ENCODE measurements at regions not wholly inside any gene's neighbourhood (a gene's known extent, or its start where the extent isn't known, plus 50 kb on each side); places are given as distances from the start of the nearest gene placed in this dataset.

- no peak for FAIRE-seq
- no peak for TF ChIP-seq CTCF (IDR thresholded peaks at IDR 0.05; ENCODE audit: insufficient read depth, low read length, severe bottlenecking)
- H3K4me3 ChIP-seq (ENCODE audit: low read depth, low read length): no peak overlapping the region
- H3K27me3 ChIP-seq (ENCODE audit: control insufficient read depth, insufficient read depth, low read length): peaks cover 2% of the 10 kb centered on the region
- DNase-seq (ENCODE audit: low read depth): no peak
- H3K36me3 ChIP-seq (ENCODE audit: control insufficient read depth, insufficient read depth, low read length): no peaks in the 10 kb centered on the region
Observed at GRCh38 chr1:116185161-116185701, 74.0 kb downstream of the MAB21L3 start.

- Histone ChIP-seq H3K27me3 (ENCODE audit: control insufficient read depth, insufficient read depth, low read length) (no peaks in the 10 kb centered on the region), H3K36me3 (ENCODE audit: control insufficient read depth, insufficient read depth, low read length) (no peaks in the 10 kb centered on the region), H3K4me3 (ENCODE audit: low read depth, low read length) (no peak overlapping the region)
- no peak for DNase-seq (ENCODE audit: low read depth)
- no peak for TF ChIP-seq CTCF (IDR thresholded peaks at IDR 0.05; ENCODE audit: insufficient read depth, low read length, severe bottlenecking)
- FAIRE-seq: no peak
Observed at GRCh38 chr1:116189481-116189880, 78.3 kb downstream of the MAB21L3 start.

GRCh38 chr1:116191294-116191693, 80.1 kb downstream of the MAB21L3 start:
- Histone ChIP-seq H3K36me3 (ENCODE audit: control insufficient read depth, insufficient read depth, low read length) (no peaks in the 10 kb centered on the region), H3K4me3 (ENCODE audit: low read depth, low read length) (no peak overlapping the region), H3K27me3 (ENCODE audit: control insufficient read depth, insufficient read depth, low read length) (peaks cover 2% of the 10 kb centered on the region)
- no peak for DNase-seq (ENCODE audit: low read depth)
- TF ChIP-seq CTCF (IDR thresholded peaks at IDR 0.05; ENCODE audit: insufficient read depth, low read length, severe bottlenecking): no peak
- no peak for FAIRE-seq

GRCh38 chr1:116193768-116194167, 82.6 kb downstream of the MAB21L3 start:
- no peak overlapping the region for H3K4me3 ChIP-seq (ENCODE audit: low read depth, low read length)
- H3K27me3 ChIP-seq (ENCODE audit: control insufficient read depth, insufficient read depth, low read length): peaks cover 2% of the 10 kb centered on the region
- no peak for TF ChIP-seq CTCF (IDR thresholded peaks at IDR 0.05; ENCODE audit: insufficient read depth, low read length, severe bottlenecking)
- FAIRE-seq (no peak), DNase-seq (ENCODE audit: low read depth) (no peak)
- no peaks in the 10 kb centered on the region for H3K36me3 ChIP-seq (ENCODE audit: control insufficient read depth, insufficient read depth, low read length)

DNA sequence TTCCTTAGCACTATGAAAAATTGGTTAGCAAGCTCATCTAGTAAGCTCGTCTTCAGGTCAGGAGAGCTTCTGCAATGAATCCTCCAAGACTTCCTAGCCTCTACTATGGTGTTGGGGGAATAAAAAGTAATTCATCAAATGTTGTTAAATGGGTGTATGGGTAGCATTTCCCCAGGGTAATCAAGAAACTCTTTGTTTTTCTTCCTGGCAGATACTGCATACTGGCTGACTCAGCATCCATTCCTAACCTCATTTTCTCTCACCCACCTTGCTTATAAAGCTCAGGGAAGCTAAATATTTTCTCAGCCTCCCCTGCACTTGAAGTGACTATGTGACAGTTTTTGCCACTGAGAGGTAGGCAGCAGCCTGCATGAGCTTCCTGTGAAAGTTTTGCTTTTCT, 83.4 kb downstream of the MAB21L3 start:
- FAIRE-seq (no peak), DNase-seq (ENCODE audit: low read depth) (no peak)
- Histone ChIP-seq H3K36me3 (ENCODE audit: control insufficient read depth, insufficient read depth, low read length) (no peaks in the 10 kb centered on the region), H3K4me3 (ENCODE audit: low read depth, low read length) (no peak overlapping the region), H3K27me3 (ENCODE audit: control insufficient read depth, insufficient read depth, low read length) (peaks cover 4% of the 10 kb centered on the region)
- no peak for TF ChIP-seq CTCF (IDR thresholded peaks at IDR 0.05; ENCODE audit: insufficient read depth, low read length, severe bottlenecking)
